ENCODE measurements at regions not wholly inside any gene's neighbourhood (a gene's known extent, or its start where the extent isn't known, plus 50 kb on each side); places are given as distances from the start of the nearest gene placed in this dataset.
A peak's percentile ranks its signal among the peaks of the same experiment; 100 is the strongest.

- H3K4me3 ChIP-seq, result no peak overlapping the region
- no peak overlapping the region for H3K9ac ChIP-seq (ENCODE audit: low read depth in 2 of 2, low read length in 2 of 2)
- no peak for DNase-seq
- H3K4me1 ChIP-seq, result no peaks in the 10 kb centered on the region
- TF ChIP-seq CTCF (IDR thresholded peaks at IDR 0.05), result no peak
- no peaks in the 10 kb centered on the region for H3K27me3 ChIP-seq
- intact Hi-C loops (cut with DNase I), result loop anchor here (5.0 kb wide), 1 partner anchor 1200 kb away; no protein-coding TSS in a partner anchor
- H3K36me3 ChIP-seq, result no peaks in the 10 kb centered on the region
- no peaks in the 10 kb centered on the region for H3K9me3 ChIP-seq
- no peak overlapping the region for H3K27ac ChIP-seq
Observed at GRCh38 chr3:187957165-187957581, 196.8 kb upstream of the LPP start.

- Histone ChIP-seq H3K27ac (no peak overlapping the region), H3K9ac (ENCODE audit: low read depth in 2 of 2, low read length in 2 of 2) (no peak overlapping the region), H3K27me3 (no peaks in the 10 kb centered on the region), H3K36me3 (no peaks in the 10 kb centered on the region), H3K9me3 (no peaks in the 10 kb centered on the region), H3K4me3 (no peak overlapping the region), H3K4me1 (no peaks in the 10 kb centered on the region)
- intact Hi-C loops (cut with DNase I), result loop anchor here (5.0 kb wide), 1 partner anchor 1200 kb away; no protein-coding TSS in a partner anchor
- no peak for TF ChIP-seq CTCF (IDR thresholded peaks at IDR 0.05)
- peak; percentile 34 for DNase-seq
Observed at GRCh38 chr3:187957582-187957981, 196.4 kb upstream of the LPP start.

GRCh38 chr3:187958432-187959003, 195.4 kb upstream of the LPP start:
- Histone ChIP-seq H3K4me3 (no peak overlapping the region), H3K36me3 (no peaks in the 10 kb centered on the region), H3K27ac (no peak overlapping the region), H3K27me3 (no peaks in the 10 kb centered on the region), H3K9me3 (no peaks in the 10 kb centered on the region), H3K9ac (ENCODE audit: low read depth in 2 of 2, low read length in 2 of 2) (no peak overlapping the region), H3K4me1 (no peaks in the 10 kb centered on the region)
- TF ChIP-seq CTCF (IDR thresholded peaks at IDR 0.05), result no peak
- intact Hi-C loops (cut with DNase I), result loop anchor here (5.0 kb wide), 1 partner anchor 1199 kb away; no protein-coding TSS in a partner anchor
- no peak for DNase-seq

- H3K27ac ChIP-seq, result no peak overlapping the region
- intact Hi-C loops (cut with DNase I), result no loop called here
- no peak overlapping the region for H3K4me3 ChIP-seq
- no peaks in the 10 kb centered on the region for H3K36me3 ChIP-seq
- no peaks in the 10 kb centered on the region for H3K9me3 ChIP-seq
- no peak for DNase-seq
- no peaks in the 10 kb centered on the region for H3K4me1 ChIP-seq
- H3K27me3 ChIP-seq, result no peaks in the 10 kb centered on the region
- H3K9ac ChIP-seq (ENCODE audit: low read depth in 2 of 2, low read length in 2 of 2), result no peak overlapping the region
- no peak for TF ChIP-seq CTCF (IDR thresholded peaks at IDR 0.05)
Observed at GRCh38 chr3:187960820-187961219, 193.1 kb upstream of the LPP start.

GRCh38 chr3:187961366-187961765, 192.6 kb upstream of the LPP start:
- Histone ChIP-seq H3K4me3 (no peak overlapping the region), H3K9ac (ENCODE audit: low read depth in 2 of 2, low read length in 2 of 2) (no peak overlapping the region), H3K27ac (no peak overlapping the region), H3K27me3 (no peaks in the 10 kb centered on the region), H3K36me3 (no peaks in the 10 kb centered on the region), H3K9me3 (no peaks in the 10 kb centered on the region), H3K4me1 (no peaks in the 10 kb centered on the region)
- DNase-seq, result no peak
- intact Hi-C loops (cut with DNase I), result no loop called here
- TF ChIP-seq CTCF (IDR thresholded peaks at IDR 0.05), result no peak

Measured in colonic mucosa (tissue), 4 donors.